H9 (cell line): ENCODE measurements at regions not wholly inside any gene's neighbourhood (a gene's known extent, or its start where the extent isn't known, plus 50 kb on each side); places are given as distances from the start of the nearest gene placed in this dataset.

Experiments used
- DNase-seq: peaks from one replicate; pipeline ENCODE4 v3.0.0-alpha.2; 2017
- H2AFZ ChIP-seq: one replicate; pipeline ENCODE4 v1.6.1; 2013; ENCODE audit warnings: mild to moderate bottlenecking, low read length, control low read depth, moderate library complexity
- H2AK5ac ChIP-seq: 2 replicates; pipeline ENCODE4 v1.6.1; 2013; ENCODE audit warnings: low read length, control low read depth, mixed read lengths; ENCODE audit not compliant: insufficient read length
- H2BK120ac ChIP-seq: one replicate; pipeline ENCODE4 v1.6.1; 2013; ENCODE audit warnings: low read depth, mild to moderate bottlenecking, low read length, control low read depth, inconsistent platforms; ENCODE audit not compliant: poor library complexity, severe bottlenecking
- H2BK12ac ChIP-seq: 2 replicates; pipeline ENCODE4 v1.6.1; 2013; ENCODE audit warnings: low read length, control low read depth, mixed read lengths, low read depth; ENCODE audit not compliant: insufficient read length
- H2BK15ac ChIP-seq: 2 replicates; pipeline ENCODE4 v1.6.1; 2013; ENCODE audit warnings: low read depth, low read length, control low read depth
- H2BK20ac ChIP-seq: one replicate; pipeline ENCODE4 v1.6.1; 2013; ENCODE audit warnings: low read depth, mild to moderate bottlenecking, low read length, control low read depth, inconsistent platforms; ENCODE audit not compliant: poor library complexity, severe bottlenecking
- H2BK5ac ChIP-seq: 2 replicates; pipeline ENCODE4 v1.6.1; 2013; ENCODE audit warnings: low read length, control low read depth, mixed read lengths; ENCODE audit not compliant: insufficient read length
- H3K14ac ChIP-seq: 2 replicates; pipeline ENCODE4 v1.6.1; 2013; ENCODE audit warnings: low read length, control low read depth; ENCODE audit not compliant: insufficient read depth
- H3K18ac ChIP-seq: 2 replicates; pipeline ENCODE4 v1.6.1; 2013; ENCODE audit warnings: low read depth, mild to moderate bottlenecking, mixed read lengths, low read length, control low read depth; ENCODE audit not compliant: insufficient read length
- H3K23ac ChIP-seq: 2 replicates; pipeline ENCODE4 v1.6.1; 2013; ENCODE audit warnings: low read length, control low read depth, mixed read lengths, low read depth; ENCODE audit not compliant: insufficient read length
- H3K23me2 ChIP-seq: 2 replicates; pipeline ENCODE4 v1.6.1; 2013; ENCODE audit warnings: low read depth, mild to moderate bottlenecking, mixed read lengths, low read length, control low read depth; ENCODE audit not compliant: insufficient read length, poor library complexity, severe bottlenecking
- H3K27ac ChIP-seq: 2 replicates; pipeline ENCODE4 v1.5.1; 2013; ENCODE audit warnings: low read length, control low read depth, mixed read lengths, low read depth; ENCODE audit not compliant: insufficient read length
- H3K27me3 ChIP-seq: 2 replicates; pipeline ENCODE4 v1.6.1; 2013; ENCODE audit warnings: low read length, control low read depth, inconsistent platforms; ENCODE audit not compliant: insufficient read depth
- H3K4ac ChIP-seq: 2 replicates; pipeline ENCODE4 v1.6.1; 2013; ENCODE audit warnings: low read depth, mild to moderate bottlenecking, control low read depth, inconsistent platforms, low read length, moderate library complexity
- H3K4me1 ChIP-seq: 2 replicates; pipeline ENCODE4 v1.6.1; 2013; ENCODE audit warnings: low read length, control low read depth, inconsistent platforms; ENCODE audit not compliant: insufficient read depth
- H3K4me2 ChIP-seq: 2 replicates; pipeline ENCODE4 v1.6.1; 2013; ENCODE audit warnings: low read length, control low read depth, mixed read lengths; ENCODE audit not compliant: insufficient read length, insufficient read depth
- H3K56ac ChIP-seq: 2 replicates; pipeline ENCODE4 v1.6.1; 2013; ENCODE audit warnings: low read depth, mild to moderate bottlenecking, mixed read lengths, low read length, control low read depth; ENCODE audit not compliant: insufficient read length
- H3K79me1 ChIP-seq: 2 replicates; pipeline ENCODE4 v1.6.1; 2013; ENCODE audit warnings: low read depth, mild to moderate bottlenecking, moderate library complexity, low read length, control low read depth, inconsistent platforms; ENCODE audit not compliant: insufficient read depth, poor library complexity, severe bottlenecking
- H3K79me2 ChIP-seq: 2 replicates; pipeline ENCODE4 v1.6.1; 2013; ENCODE audit warnings: low read length, control low read depth, inconsistent platforms; ENCODE audit not compliant: insufficient read depth
- H3K9ac ChIP-seq: 2 replicates; pipeline ENCODE4 v1.6.1; 2013; ENCODE audit warnings: low read length, control low read depth, mixed read lengths; ENCODE audit not compliant: insufficient read length; ENCODE audit errors: extremely low read depth
- H3K9me3 ChIP-seq: one replicate; pipeline ENCODE4 v1.6.1; 2013; ENCODE audit warnings: low read depth, low read length, inconsistent platforms; ENCODE audit not compliant: control insufficient read depth
- H3T11ph ChIP-seq: one replicate; pipeline ENCODE4 v1.6.1; 2013; ENCODE audit warnings: mild to moderate bottlenecking, low read length, control low read depth, inconsistent platforms
- H4K20me1 ChIP-seq: one replicate; pipeline ENCODE4 v1.6.1; 2013; ENCODE audit not compliant: control insufficient read depth, insufficient read length, insufficient read depth
- H4K5ac ChIP-seq: 2 replicates; pipeline ENCODE4 v1.6.1; 2013; ENCODE audit warnings: low read depth, mild to moderate bottlenecking, mixed read lengths, low read length, control low read depth; ENCODE audit not compliant: insufficient read length
- H4K8ac ChIP-seq: replicated peaks from 2 replicates; pipeline ENCODE4 v1.6.1; 2013; ENCODE audit warnings: low read length, control low read depth, mixed read lengths, low read depth; ENCODE audit not compliant: insufficient read length
- H4K91ac ChIP-seq: 2 replicates; pipeline ENCODE4 v1.6.1; 2013; ENCODE audit warnings: low read depth, mild to moderate bottlenecking, moderate library complexity, mixed read lengths, low read length, control low read depth; ENCODE audit not compliant: insufficient read length
- H3K27ac Mint-ChIP-seq, 3 experiments: 2 replicates in 2 of 3; 3 replicates in 1 of 3; pipeline ENCODE4 v1.8.0; 2020 to 2021; ENCODE audit warnings: mixed read lengths in 3 of 3, mild to moderate bottlenecking in 1 of 3, moderate library complexity in 1 of 3
- H3K27me3 Mint-ChIP-seq: 2 replicates; pipeline ENCODE4 v1.8.0; 2021; ENCODE audit warnings: low read depth, mild to moderate bottlenecking, moderate library complexity, mixed read lengths
- H3K36me3 Mint-ChIP-seq, 3 experiments: 2 replicates in 2 of 3; 3 replicates in 1 of 3; pipeline ENCODE4 v1.8.0; 2020 to 2021; ENCODE audit warnings: low read depth in 3 of 3, mixed read lengths in 3 of 3; ENCODE audit not compliant: insufficient read depth in 1 of 3
- H3K4me1 Mint-ChIP-seq, 2 experiments: 2 replicates each; pipeline ENCODE4 v1.8.0; 2020; ENCODE audit warnings: mixed read lengths in 2 of 2
- H3K4me3 Mint-ChIP-seq, 2 experiments: 2 replicates in 1 of 2; 3 replicates in 1 of 2; pipeline ENCODE4 v1.8.0; 2020 to 2021; ENCODE audit warnings: mild to moderate bottlenecking in 2 of 2, mixed read lengths in 2 of 2, moderate library complexity in 1 of 2
- H3K9me3 Mint-ChIP-seq, 2 experiments: 2 replicates in 1 of 2; 3 replicates in 1 of 2; pipeline ENCODE4 v1.8.0; 2020; ENCODE audit warnings: mild to moderate bottlenecking in 2 of 2, mixed read lengths in 2 of 2, moderate library complexity in 1 of 2
- WGBS: extraction: QIAGEN DNeasy Blood & Tissue Kit; methylation state at CpG from one replicate; pipeline ENCODE4 v1.1.7; 2013; ENCODE audit warnings: missing lambda C conversion rate, low lambda C conversion rate, mixed read lengths; ENCODE audit not compliant: insufficient read length; ENCODE audit errors: extremely low coverage; 5-methylcytosine and 5-hydroxymethylcytosine counted together
- TF ChIP-seq, protein P1 (sequence below): fragments of 200-600 bp; sonication (generic); conservative IDR thresholded peaks from 3 replicates; pipeline ENCODE4 v1.8.0; 2021; ENCODE audit warnings: antibody characterized with exemption, mild to moderate bottlenecking

DNA sequence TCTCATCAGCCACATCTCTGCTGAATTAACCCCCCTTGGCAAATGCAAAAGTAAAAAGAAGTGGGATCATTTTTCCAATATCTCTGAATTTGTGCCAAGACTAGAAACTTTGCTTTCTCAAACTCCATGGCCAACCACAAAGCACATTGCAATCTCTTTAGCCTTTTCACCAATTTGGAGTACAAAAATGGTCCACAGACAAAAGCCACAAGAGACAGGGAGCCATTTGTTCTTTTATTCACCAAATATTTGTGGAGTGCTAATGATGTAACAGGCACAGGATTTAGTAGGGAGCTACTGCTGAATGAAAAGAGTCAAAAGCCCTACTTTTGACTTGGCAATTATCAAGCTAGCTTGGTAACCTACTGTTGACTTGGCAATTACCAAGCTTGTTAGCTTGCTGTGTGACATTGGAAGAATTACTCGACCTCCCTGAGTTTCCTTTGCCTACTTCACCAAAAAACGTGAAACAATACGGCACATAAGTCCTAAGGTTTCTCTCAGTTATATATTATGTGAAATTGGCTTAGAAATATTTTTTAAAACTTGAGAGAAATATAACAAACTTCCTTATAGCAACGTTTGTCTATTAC lies 97.1 kb upstream of the KLF3 start:
- Mint-ChIP-seq H3K4me1 (0 out of 4 replicates have a peak, but pooled peaks cover 0 to 3% of the 10 kb centered on the region in 2 experiments), H3K36me3 (no peaks in the 10 kb centered on the region), H3K27me3 (no peaks in the 10 kb centered on the region; the same call in none of the 2 replicates), H3K27ac (no peak overlapping the region), H3K9me3 (no peaks in the 10 kb centered on the region), H3K4me3 (no peak overlapping the region)
- Histone ChIP-seq H4K8ac (no peak overlapping the region), H3K18ac (no peak overlapping the region), H4K20me1 (no peaks in the 10 kb centered on the region), H3K9ac (no peak overlapping the region), H3K79me1 (no peaks in the 10 kb centered on the region), H2BK120ac (no peak overlapping the region), H2AK5ac (no peak overlapping the region), H2BK5ac (no peak overlapping the region), H3K27me3 (no peaks in the 10 kb centered on the region), H2AFZ (no peak overlapping the region), H2BK12ac (no peak overlapping the region), H3K4ac (no peak overlapping the region), H3K14ac (no peak overlapping the region), H3K9me3 (no peaks in the 10 kb centered on the region), H4K91ac (no peak overlapping the region), H2BK15ac (no peak overlapping the region), H3K23me2 (no peaks in the 10 kb centered on the region), H3K27ac (no peak overlapping the region), H3K23ac (no peak overlapping the region), H3K79me2 (no peaks in the 10 kb centered on the region), H3T11ph (no peak overlapping the region), H4K5ac (no peak overlapping the region), H3K4me2 (no peak overlapping the region), H3K56ac (no peak overlapping the region), H3K4me1 (no peaks in the 10 kb centered on the region), H2BK20ac (no peak overlapping the region)
- no CpG with 5 or more reads among the region's 4 CpGs for WGBS
- TF ChIP-seq, protein P1, sequence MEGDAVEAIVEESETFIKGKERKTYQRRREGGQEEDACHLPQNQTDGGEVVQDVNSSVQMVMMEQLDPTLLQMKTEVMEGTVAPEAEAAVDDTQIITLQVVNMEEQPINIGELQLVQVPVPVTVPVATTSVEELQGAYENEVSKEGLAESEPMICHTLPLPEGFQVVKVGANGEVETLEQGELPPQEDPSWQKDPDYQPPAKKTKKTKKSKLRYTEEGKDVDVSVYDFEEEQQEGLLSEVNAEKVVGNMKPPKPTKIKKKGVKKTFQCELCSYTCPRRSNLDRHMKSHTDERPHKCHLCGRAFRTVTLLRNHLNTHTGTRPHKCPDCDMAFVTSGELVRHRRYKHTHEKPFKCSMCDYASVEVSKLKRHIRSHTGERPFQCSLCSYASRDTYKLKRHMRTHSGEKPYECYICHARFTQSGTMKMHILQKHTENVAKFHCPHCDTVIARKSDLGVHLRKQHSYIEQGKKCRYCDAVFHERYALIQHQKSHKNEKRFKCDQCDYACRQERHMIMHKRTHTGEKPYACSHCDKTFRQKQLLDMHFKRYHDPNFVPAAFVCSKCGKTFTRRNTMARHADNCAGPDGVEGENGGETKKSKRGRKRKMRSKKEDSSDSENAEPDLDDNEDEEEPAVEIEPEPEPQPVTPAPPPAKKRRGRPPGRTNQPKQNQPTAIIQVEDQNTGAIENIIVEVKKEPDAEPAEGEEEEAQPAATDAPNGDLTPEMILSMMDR = no peak
- DNase-seq = no peak
